ENCODE measurements at regions not wholly inside any gene's neighbourhood (a gene's known extent, or its start where the extent isn't known, plus 50 kb on each side); places are given as distances from the start of the nearest gene placed in this dataset.

DNA sequence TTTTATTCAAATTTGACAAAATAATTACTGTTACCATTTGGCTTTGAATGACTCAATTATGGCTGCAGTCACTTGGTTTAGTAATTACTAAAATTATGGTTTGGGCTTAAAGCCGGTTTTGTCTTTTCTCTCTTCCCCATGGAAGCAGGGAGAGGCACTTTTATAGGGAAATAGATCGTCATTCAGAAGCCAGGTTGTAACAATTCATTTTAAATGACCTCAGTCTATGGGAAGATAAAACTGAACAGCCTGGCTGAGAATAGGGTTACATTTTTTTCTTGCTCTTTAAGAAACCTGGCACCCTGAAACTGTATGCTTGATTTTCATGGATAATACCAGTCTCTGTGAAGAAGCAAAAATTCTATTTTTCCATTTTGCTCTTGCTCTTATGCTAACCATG is 169.8 kb downstream of the SMC2 start:
- Histone ChIP-seq H3K4me3 (no peak overlapping the region), H3K9me3 (no peaks in the 10 kb centered on the region), H3K36me3 (ENCODE audit: low read depth) (no peaks in the 10 kb centered on the region), H3K4me1 (ENCODE audit: low read depth) (no peaks in the 10 kb centered on the region)
- peak; percentile 81 for ATAC-seq
- DNase-seq, result no peak
- TF ChIP-seq, protein P1, sequence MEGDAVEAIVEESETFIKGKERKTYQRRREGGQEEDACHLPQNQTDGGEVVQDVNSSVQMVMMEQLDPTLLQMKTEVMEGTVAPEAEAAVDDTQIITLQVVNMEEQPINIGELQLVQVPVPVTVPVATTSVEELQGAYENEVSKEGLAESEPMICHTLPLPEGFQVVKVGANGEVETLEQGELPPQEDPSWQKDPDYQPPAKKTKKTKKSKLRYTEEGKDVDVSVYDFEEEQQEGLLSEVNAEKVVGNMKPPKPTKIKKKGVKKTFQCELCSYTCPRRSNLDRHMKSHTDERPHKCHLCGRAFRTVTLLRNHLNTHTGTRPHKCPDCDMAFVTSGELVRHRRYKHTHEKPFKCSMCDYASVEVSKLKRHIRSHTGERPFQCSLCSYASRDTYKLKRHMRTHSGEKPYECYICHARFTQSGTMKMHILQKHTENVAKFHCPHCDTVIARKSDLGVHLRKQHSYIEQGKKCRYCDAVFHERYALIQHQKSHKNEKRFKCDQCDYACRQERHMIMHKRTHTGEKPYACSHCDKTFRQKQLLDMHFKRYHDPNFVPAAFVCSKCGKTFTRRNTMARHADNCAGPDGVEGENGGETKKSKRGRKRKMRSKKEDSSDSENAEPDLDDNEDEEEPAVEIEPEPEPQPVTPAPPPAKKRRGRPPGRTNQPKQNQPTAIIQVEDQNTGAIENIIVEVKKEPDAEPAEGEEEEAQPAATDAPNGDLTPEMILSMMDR (IDR thresholded peaks at IDR 0.05), result no peak
- intact Hi-C loops (cut with DNase I, micrococcal nuclease), result no loop called here

DNA sequence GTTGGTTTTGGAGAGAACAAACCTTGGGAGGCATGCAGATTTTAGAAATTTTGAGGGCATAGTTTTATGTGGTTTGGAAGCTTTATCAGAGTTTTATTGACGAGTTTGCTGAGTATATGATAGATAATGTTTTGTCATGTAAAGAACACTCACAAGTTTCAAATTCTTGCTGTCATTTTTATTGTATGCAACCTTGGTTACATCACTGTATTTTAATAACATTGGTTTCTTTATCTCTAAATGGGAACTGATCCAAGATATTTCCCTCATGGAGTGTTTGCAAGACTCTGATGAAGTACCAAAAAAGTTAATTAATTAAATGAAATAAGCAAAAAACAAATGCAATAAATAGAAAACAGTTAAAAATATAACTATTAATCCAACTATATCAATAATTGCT is 170.3 kb downstream of the SMC2 start:
- Histone ChIP-seq H3K36me3 (ENCODE audit: low read depth) (no peaks in the 10 kb centered on the region), H3K9me3 (no peaks in the 10 kb centered on the region), H3K4me1 (ENCODE audit: low read depth) (no peaks in the 10 kb centered on the region), H3K4me3 (no peak overlapping the region)
- ATAC-seq (no peak), DNase-seq (no peak)
- TF ChIP-seq, protein P1 (IDR thresholded peaks at IDR 0.05), result no peak
- intact Hi-C loops (cut with DNase I, micrococcal nuclease), result no loop called here

DNA sequence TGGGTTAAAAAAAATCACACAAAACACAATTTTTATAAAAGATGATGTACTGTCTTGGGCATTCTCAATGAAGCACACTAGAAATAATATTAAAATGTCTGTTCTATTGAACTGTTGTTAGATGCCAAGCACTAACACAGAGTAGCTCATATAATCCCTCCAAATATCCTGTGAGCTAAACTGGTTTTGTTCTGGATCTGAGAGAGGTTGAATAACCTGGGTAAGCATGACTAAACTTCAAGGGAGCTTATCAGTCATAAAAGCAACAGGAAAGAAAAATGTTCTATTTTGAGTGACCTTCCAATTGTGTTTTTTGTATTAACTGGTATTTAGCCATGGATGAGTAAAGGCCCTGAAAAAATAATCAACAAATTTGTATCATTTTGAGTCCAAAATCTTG is 175.3 kb downstream of the SMC2 start:
- ATAC-seq (peak; percentile 21), DNase-seq (no peak)
- H3K36me3 ChIP-seq (ENCODE audit: low read depth), result no peaks in the 10 kb centered on the region
- intact Hi-C loops (cut with DNase I, micrococcal nuclease), result no loop called here
- H3K9me3 ChIP-seq, result no peaks in the 10 kb centered on the region
- peaks cover 8% of the 10 kb centered on the region for H3K4me1 ChIP-seq (ENCODE audit: low read depth)
- no peak overlapping the region for H3K4me3 ChIP-seq
- TF ChIP-seq, protein P1 (IDR thresholded peaks at IDR 0.05), result no peak

DNA sequence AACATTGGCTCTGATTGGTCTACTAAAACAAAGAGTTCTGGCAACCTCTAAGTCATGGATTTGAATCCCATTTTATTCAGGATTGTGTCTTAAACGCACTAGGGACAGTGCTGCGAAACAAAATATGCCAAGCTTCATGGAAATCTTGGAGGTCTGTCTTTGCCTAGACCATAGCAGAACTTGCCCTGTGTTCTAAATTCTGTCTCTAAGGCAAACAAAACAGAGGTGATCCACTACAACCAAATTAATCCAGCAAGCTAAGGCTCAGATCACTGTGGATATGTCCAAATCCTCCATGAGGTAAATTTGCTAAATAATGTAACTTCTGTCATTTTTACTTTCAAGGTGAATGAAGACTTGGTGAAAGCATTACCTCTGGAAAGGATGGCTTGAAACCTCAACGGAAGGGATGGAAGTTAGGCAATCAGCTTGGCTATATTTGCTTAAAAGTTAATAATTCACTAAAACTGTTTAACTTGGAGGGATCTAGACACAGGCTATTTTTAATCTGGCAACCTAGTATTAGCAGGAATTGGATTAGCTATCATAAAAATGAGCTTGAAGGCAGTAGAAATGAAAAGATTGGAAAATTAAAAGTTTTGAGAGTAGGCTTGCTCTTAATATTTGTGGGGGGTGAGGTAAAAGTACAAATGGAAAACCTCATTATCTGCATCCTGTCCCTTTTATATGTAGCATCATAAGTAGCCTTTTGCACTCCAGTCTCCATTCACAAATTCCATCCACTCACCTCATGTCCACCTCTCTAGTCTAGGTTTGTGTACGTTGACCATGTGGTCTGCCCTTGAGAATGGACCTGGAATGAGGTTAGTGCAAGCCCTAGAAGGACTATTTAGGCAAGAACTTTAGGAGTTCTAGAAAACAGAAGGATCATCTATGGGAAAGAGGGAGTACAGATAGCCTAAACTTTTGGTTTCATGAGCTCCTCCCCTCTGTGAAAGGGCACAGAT is 176.2 kb downstream of the SMC2 start:
- Histone ChIP-seq H3K9me3 (no peaks in the 10 kb centered on the region), H3K4me1 (ENCODE audit: low read depth) (peaks cover 8% of the 10 kb centered on the region), H3K4me3 (no peak overlapping the region), H3K36me3 (ENCODE audit: low read depth) (no peaks in the 10 kb centered on the region)
- DNase-seq, result no peak
- ATAC-seq, result peak; percentile 87
- TF ChIP-seq, protein P1 (IDR thresholded peaks at IDR 0.05), result no peak
- intact Hi-C loops (cut with DNase I, micrococcal nuclease), result no loop called here

DNA sequence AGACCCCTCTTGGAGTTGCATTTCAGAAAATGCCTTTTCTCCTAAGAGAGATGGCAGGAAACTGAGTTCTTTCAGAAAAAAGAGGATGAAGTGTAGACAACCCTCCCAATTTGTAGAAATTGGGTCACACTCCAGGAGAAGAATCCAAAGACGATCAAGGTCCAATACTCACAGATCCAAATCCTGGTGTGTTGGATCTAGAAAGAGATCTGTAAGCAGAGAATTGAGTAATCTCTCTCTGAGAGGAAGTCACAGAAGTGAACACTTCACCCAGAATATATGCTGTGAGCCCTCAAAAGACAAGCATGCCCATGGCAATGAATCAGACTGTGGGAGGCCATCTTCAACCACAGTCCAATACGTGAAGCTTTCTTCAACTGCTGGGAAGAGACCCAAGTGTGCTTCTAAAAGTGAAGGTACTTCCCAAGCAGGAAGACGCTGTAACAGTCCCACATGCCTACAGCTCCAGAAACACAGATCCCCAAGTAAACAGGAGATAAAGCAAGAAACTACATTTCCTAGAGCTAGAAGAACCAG is 182.7 kb downstream of the SMC2 start:
- intact Hi-C loops (cut with DNase I, micrococcal nuclease), result no loop called here
- no peaks in the 10 kb centered on the region for H3K36me3 ChIP-seq (ENCODE audit: low read depth)
- H3K4me3 ChIP-seq, result no peak overlapping the region
- H3K9me3 ChIP-seq, result no peaks in the 10 kb centered on the region
- TF ChIP-seq, protein P1 (IDR thresholded peaks at IDR 0.05), result no peak
- DNase-seq, result no peak
- no peaks in the 10 kb centered on the region for H3K4me1 ChIP-seq (ENCODE audit: low read depth)
- no peak for ATAC-seq

All from mucosa of descending colon (tissue), 3 donors.